ENCODE measurements at regions not wholly inside any gene's neighbourhood (a gene's known extent, or its start where the extent isn't known, plus 50 kb on each side); places are given as distances from the start of the nearest gene placed in this dataset.

- DNase-seq (ENCODE audit: low read depth, low spot score) (no peak), FAIRE-seq (no peak)
Measured at GRCh38 chr9:87127543-87127942, 180.2 kb upstream of the GAS1 start.

DNA sequence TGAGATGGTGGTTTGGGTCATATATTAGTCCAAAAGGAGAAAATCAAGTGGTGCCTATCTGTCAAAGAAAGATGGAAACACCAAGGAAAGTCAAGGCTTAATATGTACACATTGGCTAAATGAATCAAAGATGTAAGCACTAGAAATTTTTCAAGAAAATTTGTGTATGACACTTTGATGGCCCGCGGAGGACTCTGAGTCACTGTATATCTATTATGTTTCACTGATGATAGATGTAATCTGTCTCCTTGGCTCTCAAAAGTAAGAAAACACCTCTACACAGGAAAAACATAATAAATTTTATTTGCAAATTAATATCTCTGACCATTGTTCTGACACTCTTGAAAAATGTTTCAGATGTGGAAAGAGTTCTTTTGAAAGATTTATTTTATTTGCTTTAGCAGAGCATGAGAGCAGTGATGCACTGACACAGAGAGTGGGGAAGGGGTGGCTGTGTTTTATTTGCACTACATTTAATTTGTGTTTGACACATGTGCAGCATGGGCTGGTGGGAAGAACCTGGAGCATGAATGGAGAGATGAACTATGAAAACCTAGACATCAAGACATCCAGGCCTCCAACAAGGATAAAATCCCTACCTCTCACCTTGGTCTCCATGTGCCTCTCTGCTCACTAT lies 180.8 kb upstream of the GAS1 start:
- no peak overlapping the region for H3K9ac ChIP-seq (replicated peaks; ENCODE audit: extremely low read depth, insufficient read depth, low read length)
- DNase-seq (ENCODE audit: low read depth, low spot score) (no peak), FAIRE-seq (no peak)
- no peaks in the 10 kb centered on the region for H3K9me1 ChIP-seq (replicated peaks; ENCODE audit: control insufficient read depth, extremely low read depth, insufficient read depth, low read length)
- no peak overlapping the region for H3K27ac ChIP-seq (ENCODE audit: insufficient read depth, low read depth, low read length)
- dilution Hi-C loops (cut with MboI; ENCODE audit: extremely low pct_ligation_motif_present, low sequenced_read_pairs) (no loop called here), intact Hi-C loops (cut with micrococcal nuclease) (no loop called here)
- H3K4me1 ChIP-seq (ENCODE audit: control insufficient read depth, extremely low read depth, insufficient read depth, low read length) = no peaks in the 10 kb centered on the region
- H3K79me2 ChIP-seq (ENCODE audit: control insufficient read depth, insufficient read depth, low read length) = no peaks in the 10 kb centered on the region
- H3K36me3 ChIP-seq (ENCODE audit: control insufficient read depth in 2 of 2, extremely low read depth in 1 of 2, insufficient read depth in 2 of 2, low read length in 2 of 2) = no peaks in the 10 kb centered on the region
- no peaks in the 10 kb centered on the region for H4K20me1 ChIP-seq (replicated peaks; ENCODE audit: control insufficient read depth, extremely low read depth, insufficient read depth, low read length)
- no peak overlapping the region for H3K4me2 ChIP-seq (ENCODE audit: insufficient read depth, low read length)
- POLR2A ChIA-PET = no interaction called here
- CTCF ChIA-PET = no interaction called here
- no peak overlapping the region for H3K4me3 ChIP-seq (replicated peaks in 1 of 3; ENCODE audit: insufficient read depth in 1 of 3, low read depth in 1 of 3, low read length in 3 of 3)
- H2AFZ ChIP-seq (ENCODE audit: low read depth, low read length) = no peak overlapping the region
- H3K9me3 ChIP-seq (replicated peaks; ENCODE audit: control insufficient read depth, insufficient read depth, low read length) = no peaks in the 10 kb centered on the region
- no peak for TF ChIP-seq EZH2 (IDR thresholded peaks at IDR 0.05; ENCODE audit: borderline replicate concordance, low read depth, low read length, severe bottlenecking)
- TF ChIP-seq MAX (IDR thresholded peaks at IDR 0.05; ENCODE audit: insufficient read depth, insufficient read length) = no peak
- TF ChIP-seq POLR2AphosphoS5 (IDR thresholded peaks at IDR 0.05; ENCODE audit: insufficient read depth, low read depth, low read length) = no peak
- TF ChIP-seq JUN (IDR thresholded peaks at IDR 0.05; ENCODE audit: borderline replicate concordance, insufficient read depth, insufficient read length, low read depth) = no peak
- TF ChIP-seq FOS (IDR thresholded peaks at IDR 0.05; ENCODE audit: borderline replicate concordance, insufficient read depth, low read length) = no peak
- TF ChIP-seq, protein P1, sequence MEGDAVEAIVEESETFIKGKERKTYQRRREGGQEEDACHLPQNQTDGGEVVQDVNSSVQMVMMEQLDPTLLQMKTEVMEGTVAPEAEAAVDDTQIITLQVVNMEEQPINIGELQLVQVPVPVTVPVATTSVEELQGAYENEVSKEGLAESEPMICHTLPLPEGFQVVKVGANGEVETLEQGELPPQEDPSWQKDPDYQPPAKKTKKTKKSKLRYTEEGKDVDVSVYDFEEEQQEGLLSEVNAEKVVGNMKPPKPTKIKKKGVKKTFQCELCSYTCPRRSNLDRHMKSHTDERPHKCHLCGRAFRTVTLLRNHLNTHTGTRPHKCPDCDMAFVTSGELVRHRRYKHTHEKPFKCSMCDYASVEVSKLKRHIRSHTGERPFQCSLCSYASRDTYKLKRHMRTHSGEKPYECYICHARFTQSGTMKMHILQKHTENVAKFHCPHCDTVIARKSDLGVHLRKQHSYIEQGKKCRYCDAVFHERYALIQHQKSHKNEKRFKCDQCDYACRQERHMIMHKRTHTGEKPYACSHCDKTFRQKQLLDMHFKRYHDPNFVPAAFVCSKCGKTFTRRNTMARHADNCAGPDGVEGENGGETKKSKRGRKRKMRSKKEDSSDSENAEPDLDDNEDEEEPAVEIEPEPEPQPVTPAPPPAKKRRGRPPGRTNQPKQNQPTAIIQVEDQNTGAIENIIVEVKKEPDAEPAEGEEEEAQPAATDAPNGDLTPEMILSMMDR (IDR thresholded peaks at IDR 0.05; ENCODE audit: extremely low read depth in 1 of 2, insufficient read depth in 1 of 2, low read depth in 1 of 2, low read length in 2 of 2) = no peak
- TF ChIP-seq GATA2 (IDR thresholded peaks at IDR 0.05; ENCODE audit: insufficient read depth, insufficient read length, low read depth, low read length) = no peak
- TF ChIP-seq POLR2A (IDR thresholded peaks at IDR 0.05; ENCODE audit: low read depth, low read length) = no peak
- TF ChIP-seq MYC (IDR thresholded peaks at IDR 0.05; ENCODE audit: low read depth, low read length) = no peak
- H3K27me3 ChIP-seq (ENCODE audit: control insufficient read depth in 2 of 2, insufficient read depth in 2 of 2, low read length in 2 of 2) = no peaks in the 10 kb centered on the region
- no TSS peak for BruUV-seq (replicated peaks)

More at GRCh38 chr9:87127543-87127942, 180.2 kb upstream of the GAS1 start:
- Histone ChIP-seq H3K9me1 (replicated peaks; ENCODE audit: control insufficient read depth, extremely low read depth, insufficient read depth, low read length) (no peaks in the 10 kb centered on the region), H3K36me3 (ENCODE audit: control insufficient read depth in 2 of 2, extremely low read depth in 1 of 2, insufficient read depth in 2 of 2, low read length in 2 of 2) (no peaks in the 10 kb centered on the region), H3K4me1 (ENCODE audit: control insufficient read depth, extremely low read depth, insufficient read depth, low read length) (no peaks in the 10 kb centered on the region), H3K27me3 (ENCODE audit: control insufficient read depth in 2 of 2, insufficient read depth in 2 of 2, low read length in 2 of 2) (no peaks in the 10 kb centered on the region), H3K9ac (replicated peaks; ENCODE audit: extremely low read depth, insufficient read depth, low read length) (no peak overlapping the region), H4K20me1 (replicated peaks; ENCODE audit: control insufficient read depth, extremely low read depth, insufficient read depth, low read length) (no peaks in the 10 kb centered on the region), H3K27ac (ENCODE audit: insufficient read depth, low read depth, low read length) (no peak overlapping the region), H2AFZ (ENCODE audit: low read depth, low read length) (no peak overlapping the region), H3K4me3 (replicated peaks in 1 of 3; ENCODE audit: insufficient read depth in 1 of 3, low read depth in 1 of 3, low read length in 3 of 3) (no peak overlapping the region), H3K4me2 (ENCODE audit: insufficient read depth, low read length) (no peak overlapping the region), H3K79me2 (ENCODE audit: control insufficient read depth, insufficient read depth, low read length) (no peaks in the 10 kb centered on the region), H3K9me3 (replicated peaks; ENCODE audit: control insufficient read depth, insufficient read depth, low read length) (no peaks in the 10 kb centered on the region)
- intact Hi-C loops (cut with micrococcal nuclease) (no loop called here), dilution Hi-C loops (cut with MboI; ENCODE audit: extremely low pct_ligation_motif_present, low sequenced_read_pairs) (no loop called here)
- no TSS peak for BruUV-seq (replicated peaks)
- TF ChIP-seq POLR2AphosphoS5 (IDR thresholded peaks at IDR 0.05; ENCODE audit: insufficient read depth, low read depth, low read length) (no peak), MYC (IDR thresholded peaks at IDR 0.05; ENCODE audit: low read depth, low read length) (no peak), GATA2 (IDR thresholded peaks at IDR 0.05; ENCODE audit: insufficient read depth, insufficient read length, low read depth, low read length) (no peak), POLR2A (IDR thresholded peaks at IDR 0.05; ENCODE audit: low read depth, low read length) (no peak), FOS (IDR thresholded peaks at IDR 0.05; ENCODE audit: borderline replicate concordance, insufficient read depth, low read length) (no peak), EZH2 (IDR thresholded peaks at IDR 0.05; ENCODE audit: borderline replicate concordance, low read depth, low read length, severe bottlenecking) (no peak)
- ChIA-PET POLR2A (no interaction called here), CTCF (no interaction called here)

Measured in endothelial cell of umbilical vein (primary cell).